ENCODE measurements at regions not wholly inside any gene's neighbourhood (a gene's known extent, or its start where the extent isn't known, plus 50 kb on each side); places are given as distances from the start of the nearest gene placed in this dataset.

GRCh38 chrX:67922966-67923365 is 379.1 kb downstream of the AR start:
- Histone ChIP-seq H2AK5ac (ENCODE audit: insufficient read length, low read length) (no peak overlapping the region), H3K14ac (ENCODE audit: insufficient read depth, low read length) (no peak overlapping the region), H2BK12ac (ENCODE audit: insufficient read length, low read depth, low read length) (no peak overlapping the region), H3K56ac (ENCODE audit: insufficient read length, low read depth, low read length) (no peak overlapping the region), H3T11ph (ENCODE audit: low read length) (no peak overlapping the region), H2BK15ac (ENCODE audit: low read depth, low read length) (no peak overlapping the region), H4K5ac (ENCODE audit: insufficient read length, low read depth, low read length) (no peak overlapping the region), H3K9me3 (ENCODE audit: control insufficient read depth, low read depth, low read length) (peaks cover 29% of the 10 kb centered on the region), H3K79me2 (ENCODE audit: insufficient read depth, low read length) (no peaks in the 10 kb centered on the region), H3K23me2 (ENCODE audit: insufficient read length, low read depth, low read length, poor library complexity, severe bottlenecking) (no peaks in the 10 kb centered on the region), H3K79me1 (ENCODE audit: insufficient read depth, low read depth, low read length, poor library complexity, severe bottlenecking) (no peaks in the 10 kb centered on the region), H3K18ac (ENCODE audit: insufficient read length, low read depth, low read length) (no peak overlapping the region), H3K4me2 (ENCODE audit: insufficient read depth, insufficient read length, low read length) (no peak overlapping the region), H3K4ac (ENCODE audit: low read depth, low read length) (no peak overlapping the region), H3K23ac (ENCODE audit: insufficient read length, low read depth, low read length) (no peak overlapping the region), H3K4me1 (ENCODE audit: insufficient read depth, low read length) (no peaks in the 10 kb centered on the region), H4K8ac (replicated peaks; ENCODE audit: insufficient read length, low read depth, low read length) (no peak overlapping the region), H2AFZ (ENCODE audit: low read length) (no peak overlapping the region), H2BK120ac (ENCODE audit: low read depth, low read length, poor library complexity, severe bottlenecking) (no peak overlapping the region), H4K20me1 (ENCODE audit: control insufficient read depth, insufficient read depth, insufficient read length) (no peaks in the 10 kb centered on the region), H4K91ac (ENCODE audit: insufficient read length, low read depth, low read length) (no peak overlapping the region), H3K9ac (ENCODE audit: extremely low read depth, insufficient read length, low read length) (no peak overlapping the region), H3K27me3 (ENCODE audit: insufficient read depth, low read length) (no peaks in the 10 kb centered on the region), H2BK20ac (ENCODE audit: low read depth, low read length, poor library complexity, severe bottlenecking) (no peak overlapping the region), H2BK5ac (ENCODE audit: insufficient read length, low read length) (no peak overlapping the region), H3K27ac (ENCODE audit: insufficient read length, low read depth, low read length) (no peak overlapping the region)
- no peak for DNase-seq
- 0 out of 7 replicates have a peak, but pooled peaks cover 0 to 6% (median 0%) of the 10 kb centered on the region in 3 experiments for H3K36me3 Mint-ChIP-seq (ENCODE audit: insufficient read depth in 1 of 3, low read depth in 3 of 3)
- peaks cover 65 to 68% of the 10 kb centered on the region in 2 experiments for H3K9me3 Mint-ChIP-seq
- no peaks in the 10 kb centered on the region for H3K4me1 Mint-ChIP-seq
- WGBS (ENCODE audit: extremely low coverage, insufficient read length, low lambda C conversion rate): no CpG with 5 or more reads among the region's 2 CpGs
- no peak overlapping the region for H3K4me3 Mint-ChIP-seq
- TF ChIP-seq CTCF (conservative IDR thresholded peaks at IDR 0.05): no peak
- no peak overlapping the region for H3K27ac Mint-ChIP-seq
- H3K27me3 Mint-ChIP-seq (ENCODE audit: low read depth): no peaks in the 10 kb centered on the region

Data from H9 (cell line).